ENCODE measurements at regions not wholly inside any gene's neighbourhood (a gene's known extent, or its start where the extent isn't known, plus 50 kb on each side); places are given as distances from the start of the nearest gene placed in this dataset.
"Not testable (repeated sequence)": the region's sequence is repeated elsewhere in the genome, so short reads cannot be mapped to it uniquely, and the experiment has no call there.

DNA sequence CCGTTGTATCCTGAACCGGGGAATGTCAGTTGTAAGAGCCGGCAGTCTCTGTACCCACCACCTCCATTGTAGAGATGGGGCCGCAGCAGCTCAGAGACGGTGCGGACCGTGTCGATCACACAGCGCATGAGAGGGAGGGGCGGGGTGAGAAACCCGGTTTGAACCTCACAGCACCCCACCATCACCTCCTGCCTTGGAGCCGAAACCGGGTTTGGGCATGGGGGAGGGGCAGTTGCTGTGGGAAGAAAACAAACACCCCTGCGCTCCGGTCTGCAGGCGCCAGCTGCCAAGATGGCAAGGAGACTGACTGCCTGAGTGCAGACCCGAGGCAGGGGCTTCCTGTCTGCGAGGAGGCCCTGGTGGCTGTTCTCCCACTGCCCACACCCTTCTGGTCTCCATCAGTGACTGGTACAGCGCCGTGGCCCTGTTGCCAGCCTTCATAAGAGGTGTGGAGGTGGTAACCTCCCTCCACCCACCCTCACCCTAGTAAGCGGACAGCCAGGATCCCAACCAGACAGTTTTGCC, 69.2 kb upstream of the SSBP3 start:
- Histone ChIP-seq H3K27ac (ENCODE audit: low read depth, low read length) (no peak overlapping the region), H3K9me3 (ENCODE audit: control insufficient read depth in 3 of 3, low read length in 3 of 3) (no peaks in the 10 kb centered on the region), H3K9ac (ENCODE audit: low read depth in 1 of 3, low read length in 3 of 3) (peak overlapping the region in 1 of 3 donors; percentile 33), H3K27me3 (ENCODE audit: control insufficient read depth in 3 of 3, insufficient read depth in 3 of 3, low read length in 3 of 3) (peaks cover 0 to 17% (median 8%) of the 10 kb centered on the region in 3 donors), H3K4me3 (ENCODE audit: low read length in 3 of 3) (peak overlapping the region; percentile 33 to 45 (median 35)), H3K4me1 (ENCODE audit: control insufficient read depth in 3 of 3, insufficient read depth in 3 of 3, low read length in 3 of 3) (peaks cover 17 to 21% (median 18%) of the 10 kb centered on the region in 3 donors), H3K36me3 (ENCODE audit: control insufficient read depth in 3 of 3, insufficient read depth in 3 of 3, low read length in 3 of 3) (no peaks in the 10 kb centered on the region)

DNA sequence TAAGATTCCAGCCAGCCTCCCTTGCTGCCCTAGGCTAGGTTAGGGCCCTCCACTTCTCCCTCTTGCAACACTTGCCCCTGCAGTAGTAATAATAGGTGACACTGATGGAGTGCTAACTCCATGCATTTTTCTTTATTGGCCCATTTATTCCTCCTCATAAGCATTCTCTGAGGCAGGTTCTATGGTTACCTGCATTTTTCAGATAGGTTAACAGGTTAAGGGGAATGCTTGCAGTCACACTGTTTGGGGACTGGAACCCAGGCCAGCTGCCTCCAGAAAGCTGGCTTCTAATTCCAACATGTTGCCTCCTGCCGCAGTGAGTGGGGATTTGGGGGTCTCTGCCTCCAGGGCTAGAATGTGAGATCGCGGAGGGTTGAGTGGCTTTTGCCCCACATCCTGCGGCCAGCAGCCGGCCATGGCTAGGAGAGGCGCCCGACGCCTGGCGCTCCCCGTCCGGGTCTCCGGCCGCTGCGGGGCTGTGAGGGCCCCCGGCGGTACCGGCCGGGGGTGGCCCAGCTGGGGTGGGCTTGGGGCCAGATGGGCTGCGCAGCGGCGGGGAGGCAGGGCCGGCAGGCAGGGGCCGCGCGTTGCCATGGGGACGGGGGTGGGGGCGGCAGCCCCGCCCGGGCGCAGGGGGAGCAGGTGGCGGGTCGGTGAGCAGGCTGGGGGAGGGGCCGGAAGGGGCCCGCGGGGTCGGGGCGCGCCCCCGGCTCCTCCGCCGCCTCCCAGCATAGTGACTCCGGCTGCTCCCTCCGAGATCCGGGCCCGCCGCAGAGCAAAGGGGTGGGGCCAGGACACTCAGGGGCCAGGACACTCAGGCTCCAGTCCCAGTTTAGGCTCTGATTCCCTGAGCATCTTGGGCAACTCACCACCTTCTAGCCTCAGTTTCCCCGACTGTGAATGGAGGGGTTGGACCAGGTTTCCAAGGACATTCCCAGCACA, 68.4 kb upstream of the SSBP3 start:
- peak overlapping the region in 1 of 3 donors; percentile 33 for H3K9ac ChIP-seq (ENCODE audit: low read depth in 1 of 3, low read length in 3 of 3)
- H3K27ac ChIP-seq (ENCODE audit: low read depth, low read length), result no peak overlapping the region
- no peaks in the 10 kb centered on the region for H3K9me3 ChIP-seq (ENCODE audit: control insufficient read depth in 3 of 3, low read length in 3 of 3)
- no peaks in the 10 kb centered on the region for H3K36me3 ChIP-seq (ENCODE audit: control insufficient read depth in 3 of 3, insufficient read depth in 3 of 3, low read length in 3 of 3)
- H3K4me3 ChIP-seq (ENCODE audit: low read length in 3 of 3), result peak overlapping the region; percentile 33 to 45 (median 36)
- H3K4me1 ChIP-seq (ENCODE audit: control insufficient read depth in 3 of 3, insufficient read depth in 3 of 3, low read length in 3 of 3), result peaks cover 11 to 15% (median 13%) of the 10 kb centered on the region in 3 donors
- H3K27me3 ChIP-seq (ENCODE audit: control insufficient read depth in 3 of 3, insufficient read depth in 3 of 3, low read length in 3 of 3), result peaks cover 0 to 17% (median 8%) of the 10 kb centered on the region in 3 donors

DNA sequence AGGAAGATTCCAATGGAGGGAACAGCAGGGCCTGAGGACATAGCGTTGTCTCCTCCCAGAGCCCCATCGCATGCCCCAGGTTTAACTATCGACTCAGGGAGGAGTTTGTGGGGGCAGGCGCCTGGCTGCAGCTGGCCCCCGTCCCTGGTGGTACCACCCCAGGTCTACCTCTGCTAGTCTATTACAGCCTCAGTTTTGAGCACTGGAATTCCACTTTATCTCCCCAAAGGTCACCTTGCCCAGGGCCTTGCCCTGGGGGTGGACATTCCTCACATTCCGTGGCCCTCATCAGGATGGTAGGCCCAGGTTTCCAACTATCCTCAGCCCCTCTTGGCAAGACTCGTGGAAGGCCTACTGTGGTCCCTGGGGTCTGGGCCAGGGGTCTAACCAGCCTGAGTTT, 65.4 kb upstream of the SSBP3 start:
- no peak overlapping the region for H3K4me3 ChIP-seq (ENCODE audit: low read length in 3 of 3)
- H3K27me3 ChIP-seq (ENCODE audit: control insufficient read depth in 3 of 3, insufficient read depth in 3 of 3, low read length in 3 of 3), result peaks cover 0 to 17% (median 8%) of the 10 kb centered on the region in 3 donors
- H3K27ac ChIP-seq (ENCODE audit: low read depth, low read length), result no peak overlapping the region
- no peaks in the 10 kb centered on the region for H3K9me3 ChIP-seq (ENCODE audit: control insufficient read depth in 3 of 3, low read length in 3 of 3)
- no peak overlapping the region for H3K9ac ChIP-seq (ENCODE audit: low read depth in 1 of 3, low read length in 3 of 3)
- peaks cover 10 to 15% (median 13%) of the 10 kb centered on the region in 3 donors for H3K4me1 ChIP-seq (ENCODE audit: control insufficient read depth in 3 of 3, insufficient read depth in 3 of 3, low read length in 3 of 3)
- no peaks in the 10 kb centered on the region for H3K36me3 ChIP-seq (ENCODE audit: control insufficient read depth in 3 of 3, insufficient read depth in 3 of 3, low read length in 3 of 3)

DNA sequence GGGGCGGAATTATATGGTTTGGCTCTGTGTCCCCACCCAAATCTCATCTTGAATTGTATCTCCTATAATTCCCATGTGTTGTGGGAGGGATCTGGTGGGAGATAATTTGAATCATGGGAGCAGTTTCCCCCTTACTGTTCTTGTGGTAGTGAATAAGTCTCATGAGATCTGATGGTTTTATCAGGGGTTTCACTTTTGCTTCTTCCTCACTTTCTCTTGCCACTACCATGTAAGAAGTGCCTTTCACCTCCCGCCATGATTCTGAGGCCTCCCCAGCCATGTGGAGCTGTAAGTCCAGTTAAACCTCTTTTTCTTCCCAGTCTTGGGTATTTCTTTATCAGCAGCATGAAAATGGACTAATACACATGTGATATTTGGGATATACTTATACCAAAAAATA, 63.2 kb upstream of the SSBP3 start:
- not testable (repeated sequence) for H3K4me3 ChIP-seq (ENCODE audit: low read length in 3 of 3); H3K9me3 ChIP-seq (ENCODE audit: control insufficient read depth in 3 of 3, low read length in 3 of 3); H3K4me1 ChIP-seq (ENCODE audit: control insufficient read depth in 3 of 3, insufficient read depth in 3 of 3, low read length in 3 of 3); H3K36me3 ChIP-seq (ENCODE audit: control insufficient read depth in 3 of 3, insufficient read depth in 3 of 3, low read length in 3 of 3); H3K9ac ChIP-seq (ENCODE audit: low read depth in 1 of 3, low read length in 3 of 3); H3K27ac ChIP-seq (ENCODE audit: low read depth, low read length)
- peaks cover 0 to 10% (median 3%) of the 10 kb centered on the region in 3 donors for H3K27me3 ChIP-seq (ENCODE audit: control insufficient read depth in 3 of 3, insufficient read depth in 3 of 3, low read length in 3 of 3)

DNA sequence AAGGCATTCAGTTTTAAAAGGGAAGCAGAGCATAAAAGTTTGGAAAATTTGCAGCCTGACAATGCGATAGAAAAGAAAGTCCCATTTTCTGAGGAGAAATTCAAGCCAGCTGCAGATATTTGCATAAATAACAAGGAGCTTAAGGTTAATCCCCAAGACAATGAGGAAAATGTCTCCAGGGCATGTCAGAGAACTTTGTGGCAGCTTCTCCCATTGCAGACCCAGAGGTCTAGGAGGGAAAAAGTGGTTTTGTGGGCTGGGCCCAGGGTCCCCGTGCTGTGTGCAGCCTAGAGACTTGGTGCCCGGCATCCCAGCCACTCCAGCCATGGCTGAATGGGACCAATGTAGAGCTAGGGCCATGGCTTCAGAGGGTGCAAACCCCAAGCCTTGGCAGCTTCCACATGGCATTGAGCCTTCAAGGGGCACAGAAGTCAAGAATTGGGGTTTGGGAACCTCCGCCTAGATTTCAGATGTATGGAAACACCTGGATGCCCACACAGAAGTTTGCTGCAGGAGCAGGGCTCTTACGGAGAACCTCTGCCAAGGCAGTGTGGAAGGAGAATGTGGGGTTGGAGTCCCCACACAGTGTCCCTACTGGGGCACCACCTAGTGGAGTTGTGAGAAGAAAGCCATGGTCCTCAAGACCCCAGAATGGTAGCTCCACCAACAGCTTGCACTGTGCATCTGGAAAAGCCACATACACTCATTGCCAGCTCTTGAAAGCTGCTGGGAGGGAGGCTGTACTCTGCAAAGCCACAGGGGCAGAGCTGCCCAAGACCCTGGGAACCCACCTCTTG, 62.3 kb upstream of the SSBP3 start:
- H3K4me1 ChIP-seq (ENCODE audit: control insufficient read depth in 3 of 3, insufficient read depth in 3 of 3, low read length in 3 of 3), result peaks cover 7 to 12% (median 10%) of the 10 kb centered on the region in 3 donors
- not testable (repeated sequence) for H3K9ac ChIP-seq (ENCODE audit: low read depth in 1 of 3, low read length in 3 of 3); H3K27me3 ChIP-seq (ENCODE audit: control insufficient read depth in 3 of 3, insufficient read depth in 3 of 3, low read length in 3 of 3); H3K9me3 ChIP-seq (ENCODE audit: control insufficient read depth in 3 of 3, low read length in 3 of 3); H3K36me3 ChIP-seq (ENCODE audit: control insufficient read depth in 3 of 3, insufficient read depth in 3 of 3, low read length in 3 of 3); H3K4me3 ChIP-seq (ENCODE audit: low read length in 3 of 3); H3K27ac ChIP-seq (ENCODE audit: low read depth, low read length)

DNA sequence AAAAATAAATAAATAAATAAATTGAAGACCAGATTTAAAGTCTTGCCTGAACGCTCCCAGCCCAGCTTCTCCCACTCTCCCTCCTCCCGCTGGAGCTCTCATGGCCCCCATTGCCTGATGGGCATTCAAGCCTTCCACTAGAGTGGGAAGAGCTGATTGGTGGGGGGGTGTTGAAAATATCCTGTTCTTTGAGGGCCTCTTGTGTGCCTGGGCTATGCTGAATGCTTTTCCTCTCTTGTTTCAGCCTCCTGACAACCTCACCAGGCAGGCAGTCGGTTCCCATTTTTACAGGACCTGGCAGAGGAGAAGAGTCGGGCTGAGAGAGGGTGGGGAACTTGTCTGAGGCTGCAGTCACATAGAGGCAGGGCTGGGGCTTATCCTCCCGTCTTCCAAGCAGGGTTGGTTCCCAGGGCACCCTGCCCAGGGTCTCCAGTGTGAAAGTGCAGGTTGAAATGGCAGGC, 59.2 kb upstream of the SSBP3 start:
- no peak overlapping the region for H3K27ac ChIP-seq (ENCODE audit: low read depth, low read length)
- H3K4me3 ChIP-seq (ENCODE audit: low read length in 3 of 3), result no peak overlapping the region
- no peaks in the 10 kb centered on the region for H3K36me3 ChIP-seq (ENCODE audit: control insufficient read depth in 3 of 3, insufficient read depth in 3 of 3, low read length in 3 of 3)
- no peaks in the 10 kb centered on the region for H3K27me3 ChIP-seq (ENCODE audit: control insufficient read depth in 3 of 3, insufficient read depth in 3 of 3, low read length in 3 of 3)
- H3K9ac ChIP-seq (ENCODE audit: low read depth in 1 of 3, low read length in 3 of 3), result no peak overlapping the region
- H3K9me3 ChIP-seq (ENCODE audit: control insufficient read depth in 3 of 3, low read length in 3 of 3), result no peaks in the 10 kb centered on the region
- H3K4me1 ChIP-seq (ENCODE audit: control insufficient read depth in 3 of 3, insufficient read depth in 3 of 3, low read length in 3 of 3), result peaks cover 7 to 12% (median 10%) of the 10 kb centered on the region in 3 donors

DNA sequence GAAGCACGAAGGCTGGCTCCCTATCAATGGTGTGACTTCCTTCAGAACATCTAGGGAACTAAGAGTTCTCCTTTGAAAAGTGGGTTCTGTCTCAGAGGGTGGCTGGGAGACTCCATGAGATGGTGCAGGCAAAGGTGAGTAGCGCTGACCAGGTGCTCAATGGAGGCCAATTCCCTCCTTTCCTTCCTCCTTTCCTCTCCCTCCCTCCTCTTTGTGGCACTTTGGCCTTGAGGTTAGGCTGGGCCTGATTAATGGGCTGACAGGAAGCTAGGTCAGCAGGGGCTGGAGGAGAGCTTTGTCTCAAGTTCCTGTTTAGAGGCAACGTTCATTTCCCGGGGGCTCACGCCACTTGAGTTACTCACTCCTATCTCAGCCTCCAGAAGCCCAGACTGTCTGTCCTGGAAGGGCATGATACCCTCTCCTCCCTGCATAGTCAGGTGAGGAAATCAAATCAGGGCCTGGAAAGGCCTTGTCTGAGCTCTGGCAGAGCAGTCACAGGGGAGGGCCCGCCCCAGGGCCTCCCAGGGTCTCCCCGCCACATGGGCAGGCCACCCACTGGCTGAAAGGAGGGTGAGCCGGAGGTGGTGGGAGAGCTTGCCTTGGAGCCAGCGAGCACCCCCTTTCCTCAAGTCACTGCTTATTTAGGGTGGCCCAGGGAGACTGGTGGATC, 58.4 kb upstream of the SSBP3 start:
- Histone ChIP-seq H3K27ac (ENCODE audit: low read depth, low read length) (no peak overlapping the region), H3K9ac (ENCODE audit: low read depth in 1 of 3, low read length in 3 of 3) (no peak overlapping the region), H3K4me1 (ENCODE audit: control insufficient read depth in 3 of 3, insufficient read depth in 3 of 3, low read length in 3 of 3) (peaks cover 7 to 12% (median 10%) of the 10 kb centered on the region in 3 donors), H3K4me3 (ENCODE audit: low read length in 3 of 3) (no peak overlapping the region), H3K27me3 (ENCODE audit: control insufficient read depth in 3 of 3, insufficient read depth in 3 of 3, low read length in 3 of 3) (peaks cover 0 to 4% (median 0%) of the 10 kb centered on the region in 3 donors), H3K36me3 (ENCODE audit: control insufficient read depth in 3 of 3, insufficient read depth in 3 of 3, low read length in 3 of 3) (no peaks in the 10 kb centered on the region), H3K9me3 (ENCODE audit: control insufficient read depth in 3 of 3, low read length in 3 of 3) (no peaks in the 10 kb centered on the region)

DNA sequence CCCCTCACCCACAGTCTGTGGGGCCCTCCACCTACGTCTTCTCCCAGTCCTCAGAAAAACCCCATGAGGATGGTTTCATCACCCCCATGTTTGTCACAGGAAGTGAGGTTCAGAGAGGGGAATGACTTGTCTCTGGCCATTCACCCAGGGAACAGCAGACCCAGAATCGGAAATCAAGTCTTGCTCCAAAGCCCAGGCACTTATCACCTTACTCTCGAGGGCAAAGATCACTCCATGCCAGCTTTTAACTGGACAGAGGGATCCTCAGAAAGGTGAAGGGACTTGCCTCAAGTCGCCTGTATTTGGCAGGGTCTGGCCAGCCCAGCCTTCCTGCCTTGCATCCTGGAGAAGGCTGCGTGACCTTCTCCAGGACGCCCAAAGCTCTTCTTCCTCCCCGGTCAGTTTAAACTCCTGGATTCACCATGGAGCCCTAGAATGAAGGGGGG, 57.9 kb upstream of the SSBP3 start:
- Histone ChIP-seq H3K27ac (ENCODE audit: low read depth, low read length) (no peak overlapping the region), H3K27me3 (ENCODE audit: control insufficient read depth in 3 of 3, insufficient read depth in 3 of 3, low read length in 3 of 3) (peaks cover 0 to 4% (median 0%) of the 10 kb centered on the region in 3 donors), H3K36me3 (ENCODE audit: control insufficient read depth in 3 of 3, insufficient read depth in 3 of 3, low read length in 3 of 3) (no peaks in the 10 kb centered on the region), H3K4me1 (ENCODE audit: control insufficient read depth in 3 of 3, insufficient read depth in 3 of 3, low read length in 3 of 3) (peaks cover 7 to 12% (median 10%) of the 10 kb centered on the region in 3 donors), H3K9ac (ENCODE audit: low read depth in 1 of 3, low read length in 3 of 3) (no peak overlapping the region), H3K4me3 (ENCODE audit: low read length in 3 of 3) (no peak overlapping the region), H3K9me3 (ENCODE audit: control insufficient read depth in 3 of 3, low read length in 3 of 3) (no peaks in the 10 kb centered on the region)

DNA sequence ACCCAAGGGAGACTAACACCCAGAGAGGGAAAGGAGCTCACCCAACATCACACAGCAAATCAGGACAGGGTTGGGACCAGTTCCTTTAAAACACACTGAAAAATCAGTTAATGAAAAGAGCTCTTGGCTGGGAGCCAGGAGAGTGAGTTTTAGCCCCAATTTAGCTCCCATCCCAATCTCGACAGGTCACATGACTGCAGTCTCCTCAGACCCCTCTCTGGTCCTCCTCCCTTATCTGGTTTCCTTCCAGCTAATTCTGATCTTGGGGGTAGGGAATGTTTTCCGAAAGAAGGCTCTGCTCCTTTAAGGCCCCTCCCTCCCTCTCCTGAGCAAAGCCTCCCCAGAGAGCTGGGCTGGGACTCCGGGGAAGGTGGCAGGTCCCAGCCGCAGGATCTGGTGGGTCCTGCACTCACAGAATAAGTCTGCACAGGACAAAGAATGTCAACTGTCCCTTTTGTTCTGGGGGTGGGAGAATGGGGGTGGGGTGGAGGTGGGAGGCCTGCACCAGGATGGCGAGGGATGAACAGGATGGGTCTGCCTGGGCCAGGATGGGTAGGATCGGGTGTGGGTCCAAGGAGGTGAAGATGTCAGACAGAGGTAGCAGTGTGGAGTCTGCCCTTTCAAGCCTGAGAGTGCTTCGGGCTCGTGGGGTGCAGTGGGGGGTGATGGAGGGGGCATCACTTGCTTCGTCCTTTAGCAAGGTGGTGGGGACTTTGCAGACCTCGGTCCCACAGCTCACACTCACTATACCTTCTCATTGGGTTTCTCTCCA, 57.3 kb upstream of the SSBP3 start:
- Histone ChIP-seq H3K27ac (ENCODE audit: low read depth, low read length) (no peak overlapping the region), H3K9me3 (ENCODE audit: control insufficient read depth in 3 of 3, low read length in 3 of 3) (no peaks in the 10 kb centered on the region), H3K9ac (ENCODE audit: low read depth in 1 of 3, low read length in 3 of 3) (no peak overlapping the region), H3K36me3 (ENCODE audit: control insufficient read depth in 3 of 3, insufficient read depth in 3 of 3, low read length in 3 of 3) (no peaks in the 10 kb centered on the region), H3K27me3 (ENCODE audit: control insufficient read depth in 3 of 3, insufficient read depth in 3 of 3, low read length in 3 of 3) (peaks cover 0 to 4% (median 0%) of the 10 kb centered on the region in 3 donors), H3K4me3 (ENCODE audit: low read length in 3 of 3) (no peak overlapping the region), H3K4me1 (ENCODE audit: control insufficient read depth in 3 of 3, insufficient read depth in 3 of 3, low read length in 3 of 3) (peaks cover 7 to 12% (median 10%) of the 10 kb centered on the region in 3 donors)

Measured in skeletal muscle tissue (tissue), 3 donors.